Neural cell (in vitro differentiated cells): ENCODE measurements at regions not wholly inside any gene's neighbourhood (a gene's known extent, or its start where the extent isn't known, plus 50 kb on each side); places are given as distances from the start of the nearest gene placed in this dataset.

Source experiments
- EP300 ChIP-seq: fragments of 450-650 bp; conservative IDR thresholded peaks from 2 replicates; pipeline ENCODE4 v1.6.1; 2014; ENCODE audit warnings: antibody characterized with exemption, mild to moderate bottlenecking, moderate library complexity; ENCODE audit not compliant: poor library complexity, severe bottlenecking
- EZH2 ChIP-seq: fragments of 200-600, 300-800 bp; shearing (Covaris generic), sonication (generic); IDR thresholded peaks from 2 replicates; pipeline ENCODE4 v1.6.1; 2014; ENCODE audit warnings: antibody characterized with exemption, low read length, borderline replicate concordance, mild to moderate bottlenecking; ENCODE audit not compliant: insufficient read depth, poor library complexity, severe bottlenecking
- MXI1 ChIP-seq: fragments of 450-650 bp; conservative IDR thresholded peaks from 2 replicates; pipeline ENCODE4 v1.6.1; 2014; ENCODE audit warnings: antibody characterized with exemption, mild to moderate bottlenecking; ENCODE audit not compliant: poor library complexity, severe bottlenecking
- POLR2AphosphoS5 ChIP-seq: IDR thresholded peaks from 2 replicates; pipeline ENCODE4 v1.6.1; 2012
- RAD21 ChIP-seq: fragments of 450-650 bp; conservative IDR thresholded peaks from 2 replicates; pipeline ENCODE4 v1.6.1; 2014; ENCODE audit warnings: antibody characterized with exemption, mild to moderate bottlenecking, moderate library complexity
- SMC3 ChIP-seq: fragments of 450-650 bp; conservative IDR thresholded peaks from 2 replicates; pipeline ENCODE4 v1.6.1; 2014; ENCODE audit warnings: antibody characterized with exemption, mild to moderate bottlenecking, moderate library complexity; ENCODE audit not compliant: poor library complexity
- TAF1 ChIP-seq: IDR thresholded peaks from 2 replicates; pipeline ENCODE4 v1.6.1; 2012; ENCODE audit warnings: low read depth
- TF ChIP-seq, protein P1 (sequence below): fragments of 450-650 bp; IDR thresholded peaks from 2 replicates; pipeline ENCODE4 v1.5.1; 2014; ENCODE audit warnings: antibody characterized with exemption, mild to moderate bottlenecking, moderate library complexity; ENCODE audit not compliant: poor library complexity, severe bottlenecking

DNA sequence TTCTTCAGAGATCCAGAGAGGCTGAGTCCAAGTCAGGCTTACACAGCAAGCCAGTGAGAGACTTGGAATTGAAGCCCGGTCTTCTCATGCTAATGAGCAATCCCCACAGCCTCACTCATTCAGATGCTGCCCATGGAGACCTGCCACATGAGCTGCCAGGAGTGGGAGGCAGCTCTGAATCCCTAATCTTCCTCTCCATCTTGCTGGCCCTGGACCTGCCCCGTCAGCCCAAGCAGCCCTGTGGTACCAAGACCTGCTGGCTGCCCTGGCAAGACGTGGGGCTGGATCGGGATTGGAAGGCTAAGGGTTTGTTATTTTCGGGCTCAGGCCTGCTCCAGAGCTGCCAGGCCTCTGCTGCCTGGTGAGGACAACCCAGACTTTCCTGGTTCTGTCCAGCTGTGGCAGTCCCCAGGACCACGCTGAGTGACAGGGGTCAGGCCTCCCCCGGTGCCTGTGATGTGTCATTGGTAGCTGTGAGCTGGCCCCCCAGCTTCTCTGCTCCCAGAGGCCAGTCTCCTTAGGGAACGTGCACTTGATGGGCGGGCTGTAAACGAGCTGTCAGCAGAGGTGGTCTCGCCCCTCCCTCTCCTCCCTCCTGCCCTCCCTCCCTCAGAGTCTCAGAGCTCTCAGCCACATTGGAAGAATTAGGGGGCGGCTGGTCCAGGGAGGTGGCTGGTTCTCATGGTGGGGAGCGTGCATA is 135.0 kb downstream of the FOXD2 start:
- TF ChIP-seq, protein P1, sequence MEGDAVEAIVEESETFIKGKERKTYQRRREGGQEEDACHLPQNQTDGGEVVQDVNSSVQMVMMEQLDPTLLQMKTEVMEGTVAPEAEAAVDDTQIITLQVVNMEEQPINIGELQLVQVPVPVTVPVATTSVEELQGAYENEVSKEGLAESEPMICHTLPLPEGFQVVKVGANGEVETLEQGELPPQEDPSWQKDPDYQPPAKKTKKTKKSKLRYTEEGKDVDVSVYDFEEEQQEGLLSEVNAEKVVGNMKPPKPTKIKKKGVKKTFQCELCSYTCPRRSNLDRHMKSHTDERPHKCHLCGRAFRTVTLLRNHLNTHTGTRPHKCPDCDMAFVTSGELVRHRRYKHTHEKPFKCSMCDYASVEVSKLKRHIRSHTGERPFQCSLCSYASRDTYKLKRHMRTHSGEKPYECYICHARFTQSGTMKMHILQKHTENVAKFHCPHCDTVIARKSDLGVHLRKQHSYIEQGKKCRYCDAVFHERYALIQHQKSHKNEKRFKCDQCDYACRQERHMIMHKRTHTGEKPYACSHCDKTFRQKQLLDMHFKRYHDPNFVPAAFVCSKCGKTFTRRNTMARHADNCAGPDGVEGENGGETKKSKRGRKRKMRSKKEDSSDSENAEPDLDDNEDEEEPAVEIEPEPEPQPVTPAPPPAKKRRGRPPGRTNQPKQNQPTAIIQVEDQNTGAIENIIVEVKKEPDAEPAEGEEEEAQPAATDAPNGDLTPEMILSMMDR = no peak
- TF ChIP-seq POLR2AphosphoS5 (no peak), EZH2 (no peak), EP300 (no peak), SMC3 (no peak), TAF1 (no peak), RAD21 (no peak), MXI1 (no peak)
